ENCODE measurements at regions not wholly inside any gene's neighbourhood (a gene's known extent, or its start where the extent isn't known, plus 50 kb on each side); places are given as distances from the start of the nearest gene placed in this dataset.

DNA sequence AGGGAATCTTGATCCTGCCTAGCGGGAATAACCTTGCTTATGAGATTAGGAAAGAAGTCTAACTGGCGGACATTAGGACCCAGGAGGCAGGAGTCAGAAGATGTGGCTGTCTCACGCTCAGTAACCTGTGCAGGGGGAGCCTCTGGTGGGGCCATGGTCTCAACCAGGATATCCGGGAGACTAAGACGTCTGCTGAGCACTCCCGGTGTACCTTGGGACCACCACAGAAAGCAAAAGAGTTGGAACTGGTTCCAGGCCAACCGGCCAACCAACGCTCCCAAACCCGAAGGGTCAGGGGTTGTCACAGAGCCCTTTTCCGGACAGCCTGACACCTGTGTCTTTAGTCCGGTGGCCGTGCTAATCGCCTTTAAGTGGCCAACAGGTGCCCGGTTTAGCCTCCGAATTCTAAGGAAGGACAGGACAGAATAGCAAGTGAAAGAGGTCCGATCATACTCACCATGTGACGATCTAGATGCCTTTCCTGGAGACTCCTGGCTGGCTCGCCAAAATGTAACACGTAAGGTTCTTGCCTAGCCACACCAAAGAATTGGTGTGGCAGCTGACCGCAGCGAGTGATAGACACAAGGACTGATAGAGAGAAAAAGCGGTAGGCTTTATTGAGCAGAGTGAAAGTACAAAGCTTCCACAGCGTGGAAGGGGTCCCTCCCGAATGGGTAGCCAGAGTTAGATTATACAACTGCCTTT is 103.9 kb upstream of the DIAPH3 start:
- TF ChIP-seq CTCF (IDR thresholded peaks at IDR 0.05) (no peak), POLR2A (IDR thresholded peaks at IDR 0.05) (no peak)
